DOHH2 (cell line): ENCODE measurements at regions not wholly inside any gene's neighbourhood (a gene's known extent, or its start where the extent isn't known, plus 50 kb on each side); places are given as distances from the start of the nearest gene placed in this dataset.

Source experiments
- H3F3A ChIP-seq: fragments of 200-600 bp; sonication (generic), shearing (Covaris generic); 2 replicates; pipeline ENCODE4 v1.6.0; 2016; ENCODE audit warnings: antibody characterized with exemption, mild to moderate bottlenecking; ENCODE audit not compliant: control insufficient read depth, insufficient read depth
- H3K27ac ChIP-seq: fragments of 200-600 bp; sonication (generic); 2 replicates; pipeline ENCODE4 v1.5.1; 2014; ENCODE audit warnings: low read depth, mild to moderate bottlenecking, low read length, moderate library complexity
- H3K27me3 ChIP-seq: fragments of 200-600 bp; sonication (generic); 2 replicates; pipeline ENCODE4 v1.6.1; 2014; ENCODE audit warnings: mild to moderate bottlenecking, low read length, mixed read lengths; ENCODE audit not compliant: control insufficient read depth
- H3K36me3 ChIP-seq: fragments of 200-600 bp; sonication (generic); 2 replicates; pipeline ENCODE4 v1.6.1; 2014; ENCODE audit warnings: mild to moderate bottlenecking, low read length, moderate library complexity, mixed read lengths; ENCODE audit not compliant: control insufficient read depth
- H3K4me1 ChIP-seq: fragments of 200-600 bp; sonication (generic); 2 replicates; pipeline ENCODE4 v1.6.1; 2014; ENCODE audit warnings: mild to moderate bottlenecking, low read length, mixed read lengths; ENCODE audit not compliant: control insufficient read depth
- H3K4me2 ChIP-seq: fragments of 200-600 bp; sonication (generic); 2 replicates; pipeline ENCODE4 v1.6.0; 2014; ENCODE audit warnings: mild to moderate bottlenecking, low read length, moderate library complexity
- H3K4me3 ChIP-seq: fragments of 200-600 bp; sonication (generic); 2 replicates; pipeline ENCODE4 v1.5.1; 2014; ENCODE audit warnings: mild to moderate bottlenecking, low read length, mixed read lengths
- H3K79me2 ChIP-seq: fragments of 200-600 bp; sonication (generic); 2 replicates; pipeline ENCODE4 v1.6.1; 2014; ENCODE audit warnings: mild to moderate bottlenecking, low read length, mixed read lengths; ENCODE audit not compliant: control insufficient read depth
- H3K9me2 ChIP-seq: fragments of 200-600 bp; sonication (generic); replicated peaks from 2 replicates; pipeline ENCODE4 v1.6.1; 2014; ENCODE audit warnings: mild to moderate bottlenecking, low read length, mixed read lengths; ENCODE audit not compliant: control insufficient read depth
- H3K9me3 ChIP-seq: fragments of 200-600 bp; sonication (generic); 2 replicates; pipeline ENCODE4 v1.6.1; 2014; ENCODE audit warnings: antibody characterized with exemption, low read length, mixed read lengths; ENCODE audit not compliant: control insufficient read depth, insufficient read depth
- H4K20me1 ChIP-seq: fragments of 200-600 bp; sonication (generic); 2 replicates; pipeline ENCODE4 v1.6.0; 2014; ENCODE audit warnings: low read depth, mild to moderate bottlenecking, antibody characterized with exemption, low read length, moderate library complexity; ENCODE audit not compliant: control insufficient read depth, insufficient read depth
- CTCF ChIP-seq: fragments of 200-600 bp; sonication (generic); IDR thresholded peaks from one replicate; pipeline ENCODE4 v1.5.1; 2014; ENCODE audit warnings: antibody characterized with exemption, mild to moderate bottlenecking, low read depth, low read length; ENCODE audit not compliant: poor library complexity, severe bottlenecking
- EZH2phosphoT487 ChIP-seq: fragments of 200-600 bp; sonication (generic); IDR thresholded peaks from 2 replicates; pipeline ENCODE4 v1.6.1; 2017; ENCODE audit warnings: borderline replicate concordance, mild to moderate bottlenecking, antibody characterized with exemption, low read length, moderate library complexity, mixed read lengths

DNA sequence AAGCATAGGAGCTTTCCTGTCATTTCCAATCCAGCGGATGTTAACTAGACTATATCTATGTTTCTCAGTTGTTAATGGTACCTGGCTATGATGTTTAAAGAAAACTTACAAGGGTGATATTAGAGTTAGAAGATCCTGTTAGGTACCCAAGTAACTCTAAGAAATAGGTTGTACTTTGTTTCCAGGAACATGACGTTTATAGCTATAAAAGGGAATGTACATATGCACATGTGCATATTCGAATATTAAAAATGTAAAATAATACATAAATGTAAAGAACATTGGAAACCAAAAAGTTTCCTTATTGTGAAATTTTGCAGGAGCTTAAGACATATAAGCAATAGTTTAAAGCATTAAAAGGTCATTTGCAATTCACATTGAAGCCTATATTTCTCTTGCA, 247.7 kb upstream of the EDIL3 start:
- no peaks in the 10 kb centered on the region for H3K9me2 ChIP-seq
- peaks cover 7% of the 10 kb centered on the region; the same call in 1 of the 2 replicates for H3K9me3 ChIP-seq

DNA sequence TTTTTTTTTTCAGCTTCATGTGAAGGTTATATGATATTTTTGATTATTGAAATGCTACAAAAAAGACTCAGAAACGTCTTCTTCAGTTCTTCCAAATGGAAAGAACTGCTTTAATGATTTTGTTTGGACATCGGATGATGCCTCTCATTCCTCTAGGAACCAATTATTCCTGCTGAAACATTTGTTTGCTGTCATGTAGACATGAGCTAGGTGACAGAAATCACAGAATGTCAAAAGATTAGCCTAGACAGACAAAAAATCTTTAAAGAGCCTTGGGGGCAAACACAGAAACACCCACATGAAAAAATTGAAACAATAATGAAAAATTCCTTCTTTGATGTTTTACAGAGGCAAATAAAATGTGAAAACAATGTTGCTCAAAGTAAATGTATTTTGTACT, 244.2 kb upstream of the EDIL3 start:
- Histone ChIP-seq H3K9me2 (no peaks in the 10 kb centered on the region), H3K9me3 (no peaks in the 10 kb centered on the region), H3F3A (no peaks in the 10 kb centered on the region), H3K27me3 (no peaks in the 10 kb centered on the region), H3K27ac (no peak overlapping the region), H3K79me2 (no peaks in the 10 kb centered on the region), H4K20me1 (no peaks in the 10 kb centered on the region), H3K4me3 (no peak overlapping the region), H3K4me1 (no peaks in the 10 kb centered on the region), H3K4me2 (no peak overlapping the region), H3K36me3 (no peaks in the 10 kb centered on the region)
- TF ChIP-seq EZH2phosphoT487, result no peak
- no peak for TF ChIP-seq CTCF

More for the DNA sequence above, 247.7 kb upstream of the EDIL3 start:
- H3K4me2 ChIP-seq, result no peak overlapping the region
- no peaks in the 10 kb centered on the region for H3K36me3 ChIP-seq
- H3K27ac ChIP-seq, result no peak overlapping the region
- H3K27me3 ChIP-seq, result no peaks in the 10 kb centered on the region
- no peak for TF ChIP-seq EZH2phosphoT487
- no peak overlapping the region for H3K4me3 ChIP-seq
- no peaks in the 10 kb centered on the region for H3F3A ChIP-seq
- H4K20me1 ChIP-seq, result no peaks in the 10 kb centered on the region
- no peaks in the 10 kb centered on the region for H3K79me2 ChIP-seq
- no peaks in the 10 kb centered on the region for H3K4me1 ChIP-seq

GRCh38 chr5:84623019-84623418, 238.3 kb upstream of the EDIL3 start:
- Histone ChIP-seq H3K79me2 (no peaks in the 10 kb centered on the region), H3K36me3 (no peaks in the 10 kb centered on the region), H3K9me2 (no peaks in the 10 kb centered on the region), H3K9me3 (no peaks in the 10 kb centered on the region), H3K4me3 (no peak overlapping the region), H3K27me3 (no peaks in the 10 kb centered on the region), H3K4me2 (no peak overlapping the region), H3F3A (no peaks in the 10 kb centered on the region), H3K27ac (no peak overlapping the region), H3K4me1 (no peaks in the 10 kb centered on the region), H4K20me1 (no peaks in the 10 kb centered on the region)
- TF ChIP-seq CTCF (no peak), EZH2phosphoT487 (no peak)

- no peak overlapping the region for H3K4me2 ChIP-seq
- H3F3A ChIP-seq, result no peaks in the 10 kb centered on the region
- no peaks in the 10 kb centered on the region for H3K9me3 ChIP-seq
- no peaks in the 10 kb centered on the region for H3K79me2 ChIP-seq
- H3K27ac ChIP-seq, result no peak overlapping the region
- H3K27me3 ChIP-seq, result no peaks in the 10 kb centered on the region
- no peaks in the 10 kb centered on the region for H3K4me1 ChIP-seq
- H3K36me3 ChIP-seq, result no peaks in the 10 kb centered on the region
- TF ChIP-seq CTCF (no peak), EZH2phosphoT487 (no peak)
- H3K9me2 ChIP-seq, result no peaks in the 10 kb centered on the region
- H3K4me3 ChIP-seq, result no peak overlapping the region
- no peaks in the 10 kb centered on the region for H4K20me1 ChIP-seq
Observed at GRCh38 chr5:84622461-84622860, 237.8 kb upstream of the EDIL3 start.
